Activated CD8-positive, alpha-beta memory T cell treated with anti-CD3 and anti-CD28 coated beads, Interleukin-2, amount 50 U/mL, for 1 hour (primary cell): ENCODE measurements at regions not wholly inside any gene's neighbourhood (a gene's known extent, or its start where the extent isn't known, plus 50 kb on each side); places are given as distances from the start of the nearest gene placed in this dataset.
"Not testable (repeated sequence)": the region's sequence is repeated elsewhere in the genome, so short reads cannot be mapped to it uniquely, and the experiment has no call there.

Experiments
- DNase-seq: peaks from one replicate; pipeline ENCODE4 v3.0.0-alpha.2; 2020; ENCODE audit errors: extremely low read depth

DNA sequence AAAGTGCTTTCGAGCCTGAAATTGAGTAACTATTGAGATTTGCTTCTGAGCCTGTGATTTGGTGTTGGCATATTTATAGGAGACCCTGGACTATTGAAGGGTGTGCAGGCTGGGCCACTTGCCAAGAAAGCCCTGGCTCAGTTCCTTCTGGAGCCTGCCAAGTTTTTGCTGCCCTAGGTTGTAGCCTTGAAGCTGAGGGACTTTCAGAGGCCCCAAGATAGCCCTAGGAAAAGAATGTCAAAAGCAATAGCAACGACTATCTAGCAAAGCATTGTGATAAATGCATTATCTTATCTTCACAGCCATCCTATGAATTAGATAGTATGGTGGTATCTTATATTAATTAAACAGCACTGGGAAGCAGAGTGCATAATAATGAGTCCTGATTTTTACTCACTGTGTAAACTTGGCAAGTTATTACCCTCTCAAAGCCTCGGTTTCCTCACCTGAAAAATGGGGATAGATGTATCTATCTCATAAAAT, 473.7 kb upstream of the PODXL start:
- no peak for DNase-seq

DNA sequence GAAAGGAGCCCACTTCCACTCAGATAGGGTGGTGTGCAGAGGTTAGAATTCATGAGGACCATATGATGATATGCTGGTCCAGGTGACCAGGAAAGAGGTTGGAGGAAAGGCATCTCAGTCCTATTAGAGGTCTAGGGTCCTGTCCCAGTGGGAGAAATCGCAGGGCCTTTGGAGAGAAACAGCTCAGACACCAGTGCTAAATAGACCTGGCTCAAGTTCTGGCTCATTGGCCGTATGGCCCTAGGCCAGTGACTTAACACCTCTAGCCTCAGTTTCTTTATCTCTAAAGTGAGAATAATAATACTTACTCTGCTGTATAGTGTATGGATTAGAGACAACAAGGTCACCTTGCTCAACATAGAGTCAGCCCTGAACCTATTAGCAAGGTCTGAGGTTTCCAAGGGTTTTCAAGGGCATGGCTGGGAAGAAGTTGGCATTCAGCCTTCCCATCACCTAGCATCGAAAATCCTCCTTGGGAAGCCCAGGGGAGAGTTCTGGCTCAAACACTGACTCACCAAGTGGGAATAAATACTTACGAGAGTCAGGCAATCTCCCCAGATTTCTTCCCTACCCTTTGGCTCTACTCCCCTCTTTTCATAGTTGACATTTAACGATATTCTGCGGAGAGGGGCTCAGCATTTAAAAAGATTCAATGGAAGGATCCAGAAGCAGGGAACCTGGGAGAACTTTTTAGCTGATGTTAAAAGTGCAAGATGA, 473.1 kb upstream of the PODXL start:
- no peak for DNase-seq

DNA sequence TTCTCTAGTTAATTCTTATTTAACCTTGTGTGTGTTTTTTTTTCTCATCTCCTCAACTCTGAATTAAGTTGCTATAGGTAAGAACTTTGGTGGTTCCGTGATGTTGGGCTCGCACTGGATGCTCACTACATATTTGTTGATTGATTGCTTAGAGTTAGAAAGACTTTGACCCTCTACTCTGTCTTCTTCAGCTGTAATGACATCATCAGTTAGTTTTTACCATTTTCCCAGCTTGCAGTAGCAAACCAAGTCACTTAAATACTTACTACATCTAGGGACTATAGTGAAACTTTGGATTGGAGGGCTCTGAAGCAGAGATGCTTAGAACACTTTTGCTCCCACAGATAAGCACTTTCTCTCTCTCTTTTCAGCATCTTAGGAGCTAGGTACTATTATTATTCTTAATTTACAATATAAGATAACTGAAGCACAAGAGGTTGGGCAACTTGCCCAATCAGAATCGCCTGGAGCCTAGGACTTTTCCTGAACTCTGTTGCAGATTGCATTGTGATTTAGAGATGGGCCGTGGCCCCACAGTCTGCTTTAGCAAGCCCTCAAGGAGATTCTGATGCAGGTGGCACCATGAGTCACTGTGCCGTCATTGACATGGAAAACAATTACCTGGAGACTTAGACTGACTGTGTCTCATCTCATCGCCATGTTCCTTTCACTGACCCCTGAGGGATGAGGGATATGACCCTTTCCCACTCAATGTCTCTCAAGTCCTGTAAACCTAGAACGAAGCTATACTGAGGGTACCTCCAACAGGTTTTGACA, 471.9 kb upstream of the PODXL start:
- no peak for DNase-seq

DNA sequence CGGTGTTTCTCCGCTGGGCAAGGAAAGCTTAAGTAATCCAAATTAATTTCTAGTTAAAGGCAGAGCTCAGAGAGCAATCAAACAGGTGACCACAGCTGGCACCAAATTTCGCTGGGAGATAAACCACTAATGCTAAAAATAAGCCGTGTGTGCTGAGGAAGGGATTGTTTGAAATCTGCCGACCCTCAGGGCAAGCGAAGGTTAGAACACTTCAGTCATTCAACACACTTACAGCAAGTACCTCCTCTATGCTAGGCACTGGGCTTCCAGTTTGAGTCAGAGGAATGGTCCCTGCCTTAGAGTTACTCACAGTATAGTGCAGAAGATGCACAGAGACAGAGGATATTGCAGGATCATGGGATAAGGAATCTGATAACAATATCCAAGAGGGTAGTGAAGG, 467.9 kb upstream of the PODXL start:
- no peak for DNase-seq

DNA sequence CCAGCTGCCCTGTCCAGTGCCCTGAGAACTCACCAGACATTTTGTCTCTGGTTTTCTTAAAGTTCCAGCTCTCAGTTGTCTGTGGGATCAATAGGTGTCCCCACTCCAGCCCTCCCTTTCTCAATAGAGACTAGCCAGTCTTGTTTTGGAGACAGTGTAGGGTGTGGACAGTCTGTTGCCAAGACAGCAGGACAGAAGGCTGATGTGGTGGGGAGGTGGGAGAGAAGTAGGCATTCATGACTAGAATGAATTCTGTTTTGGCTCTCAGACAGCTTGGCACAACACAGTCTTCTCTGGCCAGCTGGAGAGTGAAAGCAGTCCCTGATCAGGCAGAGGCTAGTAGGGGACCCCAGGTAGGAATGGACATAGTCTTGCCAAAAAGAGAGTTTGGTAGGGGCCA, 467.0 kb upstream of the PODXL start:
- DNase-seq = no peak

DNA sequence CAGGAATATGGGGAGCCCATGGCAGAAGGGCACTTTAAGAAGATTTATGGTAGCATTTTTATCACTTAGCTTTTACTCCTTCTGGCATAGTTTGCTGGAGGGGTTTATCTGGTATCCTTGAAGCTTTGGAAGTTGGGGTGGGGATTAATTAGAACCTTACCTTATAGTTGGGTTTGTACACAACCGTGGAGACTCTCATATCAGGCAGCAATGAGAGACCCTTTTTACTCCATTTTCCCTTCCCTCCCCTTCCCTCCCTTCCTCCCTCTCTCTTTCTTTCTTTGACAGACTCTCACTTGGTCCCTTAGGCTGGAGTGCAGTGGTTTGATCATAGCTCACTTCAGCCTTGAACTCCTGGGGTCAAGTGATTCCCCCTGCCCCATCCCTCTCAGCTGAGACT, 465.8 kb upstream of the PODXL start:
- DNase-seq = no peak

DNA sequence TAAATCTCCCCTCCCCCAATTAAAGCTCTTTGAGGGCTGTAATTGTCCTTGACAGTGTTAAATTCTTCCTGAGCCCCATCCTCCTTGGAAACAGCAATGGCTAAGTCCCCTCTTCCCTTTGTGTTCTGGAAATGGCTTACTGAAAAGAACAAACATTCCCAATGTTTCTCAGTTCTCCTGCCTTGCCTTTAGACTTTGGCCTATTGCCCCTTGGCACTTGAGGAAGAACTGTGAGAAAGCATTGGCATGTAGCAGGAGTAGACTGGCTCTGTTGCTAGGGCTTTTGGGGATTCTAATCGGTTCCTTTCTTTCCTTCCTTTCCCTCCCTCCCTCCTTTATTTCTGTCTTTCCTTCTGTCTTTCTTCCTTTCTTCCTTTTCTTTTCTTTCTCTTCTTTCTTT, 463.3 kb upstream of the PODXL start:
- no peak for DNase-seq

DNA sequence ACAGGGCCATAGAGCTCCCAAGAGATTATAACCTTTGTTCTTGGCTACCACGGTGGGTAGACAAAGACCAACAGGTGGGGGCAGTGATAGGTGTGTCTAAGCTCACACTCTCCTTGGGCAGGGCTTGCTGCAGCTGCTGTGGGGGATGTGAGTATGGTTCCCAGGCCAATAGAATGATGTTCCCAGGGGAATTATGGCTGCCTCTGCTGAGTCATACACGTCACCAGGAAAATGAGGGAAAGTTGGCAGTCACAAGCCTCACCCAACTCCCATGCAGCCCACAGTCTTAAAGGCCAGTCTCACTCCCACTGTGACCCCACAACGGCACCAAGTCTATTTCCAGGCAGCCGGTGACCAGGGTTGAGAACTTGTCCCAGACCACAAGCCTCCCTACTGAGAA, 453.4 kb upstream of the PODXL start:
- no peak for DNase-seq

DNA sequence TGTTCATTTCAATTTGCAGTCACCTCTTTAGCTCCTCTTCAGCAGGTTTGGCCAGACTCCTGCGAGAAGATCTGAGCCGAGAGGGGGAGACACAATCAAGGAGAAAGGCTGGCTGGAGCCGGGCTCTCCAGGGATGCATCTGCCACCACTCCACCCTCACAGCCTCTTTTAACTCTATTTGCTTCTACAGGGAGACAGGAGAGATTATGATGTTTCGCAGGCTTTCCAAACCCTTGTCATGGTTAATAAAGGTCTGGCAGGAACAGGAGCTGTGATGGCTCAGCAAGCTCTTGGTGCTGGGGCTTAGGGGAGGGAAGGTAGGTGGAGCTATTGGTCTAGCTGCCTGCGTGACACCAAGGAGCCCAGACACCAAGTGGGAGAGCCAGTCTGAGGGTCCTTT, 448.1 kb upstream of the PODXL start:
- no peak for DNase-seq

DNA sequence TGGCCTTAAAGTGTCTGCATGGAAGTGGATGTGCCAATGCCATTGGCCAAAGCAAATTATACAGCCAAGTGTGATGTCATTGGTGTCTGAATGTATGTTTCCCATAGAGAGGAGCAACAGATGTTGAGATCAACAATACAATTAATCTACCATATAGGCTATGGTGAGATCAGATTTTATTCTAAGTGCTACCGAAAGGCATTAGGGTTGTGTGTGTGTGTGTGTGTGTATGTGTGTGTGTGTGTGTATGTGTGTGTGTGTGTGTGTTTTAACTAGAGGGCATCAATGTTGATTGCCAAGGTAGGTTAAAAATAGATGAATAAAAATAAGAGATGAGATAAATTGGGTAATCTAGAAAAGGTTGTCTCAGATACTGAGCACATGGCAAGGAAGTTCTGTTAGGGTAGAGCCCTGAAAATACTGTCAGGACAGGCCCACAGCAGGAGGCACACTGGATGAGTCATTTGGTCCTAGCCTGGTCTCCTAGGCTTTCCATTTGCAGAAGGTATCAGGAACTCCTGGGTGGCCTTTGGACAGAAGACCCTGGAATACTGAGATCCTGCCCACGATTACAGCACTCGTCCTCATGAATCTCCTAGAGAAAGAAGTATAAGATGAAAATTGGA, 446.0 kb upstream of the PODXL start:
- DNase-seq = no peak

DNA sequence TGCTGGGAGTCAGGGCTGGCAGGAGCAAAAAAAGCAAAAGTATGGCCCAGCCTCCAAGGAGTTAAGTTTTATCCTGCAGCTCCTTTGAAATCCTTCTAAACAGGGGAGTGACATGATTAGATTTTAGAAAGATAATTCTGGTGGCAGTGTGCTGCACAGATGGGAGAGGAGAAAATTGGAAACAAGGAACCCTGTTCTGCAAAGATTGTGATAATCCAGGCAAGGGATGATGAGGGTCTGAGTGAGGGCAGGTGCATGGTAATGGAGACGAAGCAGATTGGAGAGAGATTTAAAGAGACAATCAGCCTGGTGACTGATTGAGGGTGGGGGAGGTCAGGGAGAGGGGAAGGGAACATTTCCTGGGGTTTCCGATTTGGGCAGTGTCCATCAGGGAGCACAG, 444.7 kb upstream of the PODXL start:
- no peak for DNase-seq

DNA sequence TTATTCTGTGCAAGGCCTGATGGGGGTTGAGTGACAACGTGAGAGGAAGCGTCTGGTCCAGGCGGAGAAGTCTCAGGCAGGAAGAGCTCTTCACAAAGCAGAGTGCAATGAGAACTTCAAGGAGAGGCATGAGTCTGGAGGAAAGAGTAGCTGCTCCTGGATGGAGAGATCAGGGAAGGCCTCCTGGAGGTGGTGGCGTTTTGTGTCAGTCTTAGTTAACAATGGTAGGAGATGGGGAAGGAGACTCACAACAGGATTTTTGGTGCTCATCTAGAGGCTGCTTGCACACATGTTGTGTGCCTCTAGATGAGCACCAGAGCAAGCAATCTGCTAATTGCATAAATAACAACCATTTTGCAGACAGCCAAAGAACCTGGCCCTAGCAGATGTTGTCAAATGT, 442.8 kb upstream of the PODXL start:
- DNase-seq = no peak

DNA sequence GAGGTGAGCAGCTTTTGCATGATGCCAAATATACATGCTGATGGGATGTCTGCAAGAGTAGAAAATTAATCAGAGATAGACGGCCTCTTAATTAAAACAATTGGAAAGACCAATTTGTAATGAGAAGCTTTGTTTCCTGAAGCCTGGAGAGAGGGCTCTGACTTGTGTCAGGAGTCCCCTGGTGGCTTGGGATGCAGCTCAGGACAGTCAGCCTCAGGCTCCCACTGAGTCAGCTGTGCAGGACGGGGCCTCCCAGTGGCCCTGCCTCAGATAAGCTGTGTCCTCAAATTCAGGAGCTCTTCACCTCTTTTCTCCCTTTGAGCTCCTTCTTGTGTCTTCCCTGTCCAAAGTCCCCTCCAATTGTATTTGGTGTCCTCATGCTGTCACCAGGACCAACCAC, 438.9 kb upstream of the PODXL start:
- no peak for DNase-seq

DNA sequence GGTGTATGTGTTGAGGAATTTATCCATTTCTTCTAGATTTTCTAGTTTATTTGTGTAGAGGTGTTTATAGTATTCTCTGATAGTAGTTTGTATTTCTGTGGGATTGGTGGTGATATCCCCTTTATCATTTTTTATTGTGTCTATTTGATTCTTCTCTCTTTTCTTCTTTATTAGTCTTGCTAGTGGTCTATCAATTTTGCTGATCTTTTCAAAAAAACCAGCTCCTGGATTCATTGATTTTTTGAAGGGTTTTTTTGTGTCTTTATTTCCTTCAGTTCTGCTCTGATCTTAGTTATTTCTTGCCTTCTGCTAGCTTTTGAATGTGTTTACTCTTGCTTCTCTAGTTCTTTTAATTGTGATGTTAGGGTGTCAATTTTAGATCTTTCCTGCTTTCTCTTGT, 424.6 kb upstream of the PODXL start:
- not testable (repeated sequence) for DNase-seq

DNA sequence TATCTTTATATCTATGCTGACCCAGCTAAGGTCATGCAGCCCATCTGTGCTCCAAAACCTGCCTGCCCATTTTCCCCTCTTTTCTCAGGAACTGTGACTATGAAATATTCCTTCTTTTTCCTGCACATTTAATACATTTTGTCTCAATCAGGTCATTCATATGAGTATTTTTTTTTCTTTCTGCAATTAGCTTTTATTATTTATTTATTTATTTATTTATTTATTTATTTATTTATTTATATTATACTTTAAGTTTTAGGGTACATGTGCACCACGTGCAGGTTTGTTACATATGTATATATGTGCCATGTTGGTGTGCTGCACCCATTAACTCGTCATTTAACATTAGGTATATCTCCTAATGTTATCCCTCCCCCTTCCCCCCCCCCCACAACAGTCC, 421.7 kb upstream of the PODXL start:
- not testable (repeated sequence) for DNase-seq

DNA sequence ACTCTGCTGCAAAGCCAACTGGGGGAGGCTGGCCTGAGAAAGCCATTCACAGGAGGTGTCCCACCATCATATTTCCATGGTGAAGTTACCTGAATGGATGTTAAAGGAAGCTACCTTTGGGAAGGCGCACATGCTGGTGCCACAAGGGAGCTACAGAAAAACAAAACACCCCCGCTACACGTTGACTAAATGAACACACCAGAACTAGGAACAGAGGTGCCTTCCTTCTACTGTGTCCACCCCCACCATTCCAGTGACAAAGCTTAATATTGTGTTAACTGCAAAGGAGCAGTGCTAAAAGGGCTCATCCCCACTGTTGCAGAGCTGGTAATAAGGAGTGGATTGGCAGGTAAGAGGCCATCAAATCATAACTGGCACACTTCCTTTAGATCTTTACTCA, 420.0 kb upstream of the PODXL start:
- no peak for DNase-seq

DNA sequence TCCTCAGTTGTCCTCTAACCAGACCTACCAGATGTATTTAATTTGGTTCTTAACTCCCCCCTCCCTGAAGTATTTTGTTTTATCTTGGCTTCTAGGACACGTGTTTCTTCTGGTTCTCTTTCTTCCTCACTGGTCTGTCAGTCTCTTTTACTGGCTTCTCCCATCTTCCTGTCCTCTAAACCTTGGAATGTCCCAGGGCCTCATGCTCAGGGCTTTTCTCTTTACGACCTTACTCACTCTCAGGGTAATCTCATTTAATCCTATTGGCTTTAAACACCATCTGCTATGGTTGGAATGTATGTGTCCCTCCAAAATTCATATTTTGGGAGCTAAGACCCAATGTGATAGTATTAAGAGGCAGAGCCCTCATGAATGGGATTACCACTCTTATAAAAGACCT, 418.2 kb upstream of the PODXL start:
- no peak for DNase-seq

DNA sequence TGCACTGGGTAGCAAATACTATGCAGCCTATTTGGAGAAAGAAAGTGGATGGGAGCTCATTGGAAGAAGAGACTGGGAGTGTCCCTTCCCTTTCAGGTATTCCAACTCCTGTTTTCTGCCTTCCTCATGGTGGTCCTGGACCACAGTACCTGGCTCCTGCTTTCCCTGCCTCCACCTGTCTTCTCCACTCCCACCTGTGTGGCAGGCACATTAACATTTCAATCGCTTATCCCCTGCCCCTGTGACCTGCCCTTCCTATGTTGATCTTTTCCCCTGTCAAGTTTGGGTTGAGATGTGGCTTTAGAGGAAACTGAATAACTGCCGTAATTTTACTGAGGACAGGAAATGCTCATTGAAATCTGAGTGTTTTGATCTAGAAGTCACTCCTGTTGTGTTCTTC, 415.8 kb upstream of the PODXL start:
- DNase-seq = no peak

DNA sequence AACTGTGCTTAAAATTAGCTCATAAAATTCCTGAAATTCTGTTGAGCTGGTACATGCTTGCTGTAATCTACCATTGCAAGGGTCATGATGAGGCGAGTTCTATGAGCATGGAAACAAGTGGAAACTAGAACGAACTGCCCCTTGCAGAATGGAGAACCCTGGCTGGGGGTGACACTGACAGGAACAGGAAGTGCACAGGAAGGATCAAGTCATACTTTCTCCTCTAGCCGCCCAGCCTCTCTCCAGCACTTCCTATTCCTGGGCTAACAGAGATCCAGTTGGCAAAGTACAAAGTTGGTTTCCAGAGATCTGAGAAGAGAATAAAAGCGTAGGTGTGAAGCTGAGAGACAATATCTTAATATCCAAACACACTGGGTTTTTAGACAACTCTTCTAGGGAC, 414.2 kb upstream of the PODXL start:
- no peak for DNase-seq

DNA sequence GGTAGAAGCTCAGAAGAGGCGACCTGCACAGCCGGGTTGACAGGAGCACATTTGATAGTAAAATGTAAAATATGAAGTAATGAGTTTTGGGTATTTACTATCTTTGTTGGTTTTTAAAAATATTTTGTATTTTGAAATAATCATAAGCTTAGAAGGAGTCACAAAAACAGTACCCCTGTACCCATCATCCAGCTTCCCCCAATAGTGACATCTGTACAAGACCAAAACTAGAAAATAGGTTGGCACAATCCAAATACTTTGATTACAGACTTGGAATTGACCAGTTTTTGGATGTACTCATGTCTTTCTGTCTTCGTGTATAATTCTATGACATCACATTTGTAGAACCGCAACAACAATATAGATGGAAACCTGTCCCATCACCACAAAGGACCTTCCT, 413.1 kb upstream of the PODXL start:
- no peak for DNase-seq

DNA sequence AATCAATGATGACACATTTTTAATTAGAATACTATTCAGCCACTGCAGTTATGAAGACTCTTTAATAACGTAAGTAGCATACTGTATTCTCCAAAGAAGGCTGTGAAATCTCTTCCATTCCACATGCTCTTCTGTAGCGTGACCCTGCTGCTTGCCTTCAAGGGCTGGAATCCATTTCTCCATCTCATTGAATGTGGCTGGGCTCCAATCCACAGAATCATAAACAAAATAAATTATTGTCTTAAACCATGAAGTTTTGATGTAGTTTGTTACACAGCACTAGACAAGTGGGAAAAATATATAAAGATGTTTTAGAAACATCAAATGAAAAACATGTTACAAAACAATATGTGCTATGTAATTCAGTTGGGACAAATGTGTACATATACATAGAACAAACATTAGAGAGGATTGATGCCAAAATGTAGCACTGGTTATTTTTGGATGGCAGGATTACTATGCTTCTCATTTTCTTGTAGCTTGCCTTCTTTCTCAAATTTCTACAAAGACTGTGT, 410.8 kb upstream of the PODXL start:
- no peak for DNase-seq

DNA sequence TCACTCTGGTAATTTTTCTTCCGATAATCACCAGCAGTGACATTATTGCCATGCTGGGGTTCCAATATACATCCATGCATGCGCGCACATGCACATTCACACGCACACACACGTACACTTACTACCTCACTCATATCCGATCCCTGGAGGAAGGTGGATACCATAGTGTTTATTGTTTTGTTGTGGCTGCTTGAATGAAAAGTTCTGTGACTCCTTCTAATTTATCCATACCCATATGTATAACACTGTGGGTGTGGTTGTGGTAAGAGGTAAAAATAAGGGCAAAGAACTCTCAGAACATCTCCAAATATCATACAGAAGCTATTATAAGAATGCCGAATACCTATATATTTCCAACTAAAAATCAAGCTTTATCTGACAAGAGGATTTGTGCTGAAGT, 407.8 kb upstream of the PODXL start:
- DNase-seq = no peak
